DOHH2 (cell line): ENCODE measurements at regions not wholly inside any gene's neighbourhood (a gene's known extent, or its start where the extent isn't known, plus 50 kb on each side); places are given as distances from the start of the nearest gene placed in this dataset.

Experiments
- H3F3A ChIP-seq: fragments of 200-600 bp; sonication (generic), shearing (Covaris generic); 2 replicates; pipeline ENCODE4 v1.6.0; 2016; ENCODE audit warnings: antibody characterized with exemption, mild to moderate bottlenecking; ENCODE audit not compliant: control insufficient read depth, insufficient read depth
- H3K27ac ChIP-seq: fragments of 200-600 bp; sonication (generic); 2 replicates; pipeline ENCODE4 v1.5.1; 2014; ENCODE audit warnings: low read depth, mild to moderate bottlenecking, low read length, moderate library complexity
- H3K27me3 ChIP-seq: fragments of 200-600 bp; sonication (generic); 2 replicates; pipeline ENCODE4 v1.6.1; 2014; ENCODE audit warnings: mild to moderate bottlenecking, low read length, mixed read lengths; ENCODE audit not compliant: control insufficient read depth
- H3K36me3 ChIP-seq: fragments of 200-600 bp; sonication (generic); 2 replicates; pipeline ENCODE4 v1.6.1; 2014; ENCODE audit warnings: mild to moderate bottlenecking, low read length, moderate library complexity, mixed read lengths; ENCODE audit not compliant: control insufficient read depth
- H3K4me1 ChIP-seq: fragments of 200-600 bp; sonication (generic); 2 replicates; pipeline ENCODE4 v1.6.1; 2014; ENCODE audit warnings: mild to moderate bottlenecking, low read length, mixed read lengths; ENCODE audit not compliant: control insufficient read depth
- H3K4me2 ChIP-seq: fragments of 200-600 bp; sonication (generic); 2 replicates; pipeline ENCODE4 v1.6.0; 2014; ENCODE audit warnings: mild to moderate bottlenecking, low read length, moderate library complexity
- H3K4me3 ChIP-seq: fragments of 200-600 bp; sonication (generic); 2 replicates; pipeline ENCODE4 v1.5.1; 2014; ENCODE audit warnings: mild to moderate bottlenecking, low read length, mixed read lengths
- H3K79me2 ChIP-seq: fragments of 200-600 bp; sonication (generic); 2 replicates; pipeline ENCODE4 v1.6.1; 2014; ENCODE audit warnings: mild to moderate bottlenecking, low read length, mixed read lengths; ENCODE audit not compliant: control insufficient read depth
- H3K9me2 ChIP-seq: fragments of 200-600 bp; sonication (generic); replicated peaks from 2 replicates; pipeline ENCODE4 v1.6.1; 2014; ENCODE audit warnings: mild to moderate bottlenecking, low read length, mixed read lengths; ENCODE audit not compliant: control insufficient read depth
- H3K9me3 ChIP-seq: fragments of 200-600 bp; sonication (generic); 2 replicates; pipeline ENCODE4 v1.6.1; 2014; ENCODE audit warnings: antibody characterized with exemption, low read length, mixed read lengths; ENCODE audit not compliant: control insufficient read depth, insufficient read depth
- H4K20me1 ChIP-seq: fragments of 200-600 bp; sonication (generic); 2 replicates; pipeline ENCODE4 v1.6.0; 2014; ENCODE audit warnings: low read depth, mild to moderate bottlenecking, antibody characterized with exemption, low read length, moderate library complexity; ENCODE audit not compliant: control insufficient read depth, insufficient read depth
- EZH2phosphoT487 ChIP-seq: fragments of 200-600 bp; sonication (generic); IDR thresholded peaks from 2 replicates; pipeline ENCODE4 v1.6.1; 2017; ENCODE audit warnings: borderline replicate concordance, mild to moderate bottlenecking, antibody characterized with exemption, low read length, moderate library complexity, mixed read lengths
- TF ChIP-seq, protein P1 (sequence below): fragments of 200-600 bp; sonication (generic); IDR thresholded peaks from one replicate; pipeline ENCODE4 v1.5.1; 2014; ENCODE audit warnings: antibody characterized with exemption, mild to moderate bottlenecking, low read depth, low read length; ENCODE audit not compliant: poor library complexity, severe bottlenecking

DNA sequence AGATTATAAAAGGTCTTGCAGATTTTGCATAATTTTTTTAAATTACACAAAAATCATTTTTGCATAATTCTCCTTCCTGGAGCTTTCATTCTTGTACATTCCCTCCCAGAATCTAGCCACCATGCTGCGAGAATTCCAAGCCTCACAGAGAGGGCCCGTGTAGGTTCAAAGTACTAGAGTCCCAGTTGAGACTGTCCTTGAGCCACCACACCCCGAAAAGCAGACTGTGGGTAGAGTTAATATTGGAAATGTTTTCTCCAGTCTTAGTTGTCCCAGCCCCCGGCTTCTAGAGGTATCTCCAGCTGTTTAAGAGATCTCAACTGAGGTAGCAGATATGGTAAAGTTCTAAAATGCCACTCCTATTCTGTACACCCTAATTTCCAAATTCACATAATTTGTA is 407.3 kb upstream of the ANO3 start:
- Histone ChIP-seq H3K9me3 (no peaks in the 10 kb centered on the region; the same call in 1 of the 2 replicates), H3K27ac (no peak overlapping the region), H3F3A (no peaks in the 10 kb centered on the region), H3K27me3 (0 out of 2 replicates have a peak, but pooled peaks cover 5% of the 10 kb centered on the region), H3K9me2 (no peaks in the 10 kb centered on the region), H3K4me2 (no peak overlapping the region), H3K4me3 (no peak overlapping the region), H3K4me1 (no peaks in the 10 kb centered on the region), H3K36me3 (no peaks in the 10 kb centered on the region), H3K79me2 (no peaks in the 10 kb centered on the region), H4K20me1 (no peaks in the 10 kb centered on the region)
- TF ChIP-seq, protein P1, sequence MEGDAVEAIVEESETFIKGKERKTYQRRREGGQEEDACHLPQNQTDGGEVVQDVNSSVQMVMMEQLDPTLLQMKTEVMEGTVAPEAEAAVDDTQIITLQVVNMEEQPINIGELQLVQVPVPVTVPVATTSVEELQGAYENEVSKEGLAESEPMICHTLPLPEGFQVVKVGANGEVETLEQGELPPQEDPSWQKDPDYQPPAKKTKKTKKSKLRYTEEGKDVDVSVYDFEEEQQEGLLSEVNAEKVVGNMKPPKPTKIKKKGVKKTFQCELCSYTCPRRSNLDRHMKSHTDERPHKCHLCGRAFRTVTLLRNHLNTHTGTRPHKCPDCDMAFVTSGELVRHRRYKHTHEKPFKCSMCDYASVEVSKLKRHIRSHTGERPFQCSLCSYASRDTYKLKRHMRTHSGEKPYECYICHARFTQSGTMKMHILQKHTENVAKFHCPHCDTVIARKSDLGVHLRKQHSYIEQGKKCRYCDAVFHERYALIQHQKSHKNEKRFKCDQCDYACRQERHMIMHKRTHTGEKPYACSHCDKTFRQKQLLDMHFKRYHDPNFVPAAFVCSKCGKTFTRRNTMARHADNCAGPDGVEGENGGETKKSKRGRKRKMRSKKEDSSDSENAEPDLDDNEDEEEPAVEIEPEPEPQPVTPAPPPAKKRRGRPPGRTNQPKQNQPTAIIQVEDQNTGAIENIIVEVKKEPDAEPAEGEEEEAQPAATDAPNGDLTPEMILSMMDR, result no peak
- no peak for TF ChIP-seq EZH2phosphoT487

DNA sequence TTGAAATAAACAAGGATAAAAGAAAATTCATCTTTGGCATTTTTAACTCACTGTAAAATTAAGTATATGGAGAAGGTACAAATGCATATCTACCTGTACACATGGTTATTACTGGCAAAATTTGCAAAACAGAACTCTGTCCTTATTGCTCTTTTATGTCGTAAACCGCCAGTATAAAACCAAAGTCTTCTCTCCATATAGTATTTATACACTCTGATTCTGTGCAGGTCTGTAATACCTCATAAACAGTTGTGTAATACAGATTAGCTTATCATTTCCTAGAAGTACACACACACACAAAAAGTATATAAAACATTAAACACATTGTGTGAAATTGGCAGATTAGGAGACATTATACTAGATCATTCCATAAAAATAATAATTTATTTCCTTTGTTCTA is 406.6 kb upstream of the ANO3 start:
- H3K27ac ChIP-seq, result no peak overlapping the region
- TF ChIP-seq EZH2phosphoT487, result no peak
- TF ChIP-seq, protein P1, result no peak

DNA sequence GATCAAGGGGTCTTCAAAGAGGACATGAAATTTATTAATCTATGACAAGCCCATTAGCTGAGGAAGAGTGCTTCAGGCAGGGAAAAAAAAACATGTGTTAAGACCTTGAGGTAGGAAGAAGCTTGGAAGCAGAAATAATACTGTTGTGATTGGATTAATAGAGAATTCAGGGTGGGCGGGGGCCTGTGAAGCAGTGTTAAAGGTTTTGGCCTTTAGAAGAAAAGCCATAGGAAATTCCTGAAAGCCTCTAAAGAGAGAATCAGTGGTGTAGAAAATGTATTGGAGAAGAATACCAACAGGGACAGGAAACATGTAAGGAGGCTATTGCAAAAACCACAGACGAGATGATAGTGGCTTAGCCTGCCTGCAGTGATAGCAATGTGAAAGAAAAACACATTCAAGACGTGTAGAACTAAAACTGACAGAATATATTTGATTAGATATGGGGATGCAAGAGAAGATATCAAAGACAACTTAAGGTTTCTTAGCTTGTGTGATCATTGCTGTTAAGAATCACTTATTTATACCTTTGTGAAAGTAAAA is 404.4 kb upstream of the ANO3 start:
- Histone ChIP-seq H3K4me2 (no peak overlapping the region), H3K9me2 (no peaks in the 10 kb centered on the region), H3K4me3 (no peak overlapping the region), H3K9me3 (no peaks in the 10 kb centered on the region), H3K36me3 (no peaks in the 10 kb centered on the region), H3K79me2 (no peaks in the 10 kb centered on the region), H3K27me3 (0 out of 2 replicates have a peak, but pooled peaks cover 5% of the 10 kb centered on the region), H3K4me1 (no peaks in the 10 kb centered on the region), H3K27ac (no peak overlapping the region), H3F3A (no peaks in the 10 kb centered on the region), H4K20me1 (no peaks in the 10 kb centered on the region)
- no peak for TF ChIP-seq EZH2phosphoT487
- TF ChIP-seq, protein P1, result no peak

More for the DNA sequence above, 406.6 kb upstream of the ANO3 start:
- Histone ChIP-seq H3K4me3 (no peak overlapping the region), H3K9me2 (no peaks in the 10 kb centered on the region), H3K9me3 (no peaks in the 10 kb centered on the region; the same call in 1 of the 2 replicates), H4K20me1 (no peaks in the 10 kb centered on the region), H3K27me3 (0 out of 2 replicates have a peak, but pooled peaks cover 5% of the 10 kb centered on the region), H3K4me2 (no peak overlapping the region), H3K36me3 (no peaks in the 10 kb centered on the region), H3K4me1 (no peaks in the 10 kb centered on the region), H3K79me2 (no peaks in the 10 kb centered on the region), H3F3A (no peaks in the 10 kb centered on the region)
